Mesenchymal stem cell (in vitro differentiated cells and primary cell): ENCODE measurements at regions not wholly inside any gene's neighbourhood (a gene's known extent, or its start where the extent isn't known, plus 50 kb on each side); places are given as distances from the start of the nearest gene placed in this dataset.

Experiments
- DNase-seq: peaks from one replicate; pipeline ENCODE4 v3.0.0-alpha.2; 2013
- H2AFZ ChIP-seq: one replicate; pipeline ENCODE4 v1.6.1; 2013; ENCODE audit warnings: low read depth, mild to moderate bottlenecking, control low read depth, inconsistent platforms, low read length, moderate library complexity
- H2AK5ac ChIP-seq: 2 replicates; pipeline ENCODE4 v1.6.1; 2013; ENCODE audit warnings: low read length, moderate library complexity, mild to moderate bottlenecking, inconsistent platforms; ENCODE audit not compliant: severe bottlenecking
- H2BK120ac ChIP-seq: one replicate; pipeline ENCODE4 v1.6.1; 2013; ENCODE audit warnings: low read depth, mild to moderate bottlenecking, inconsistent platforms, low read length, moderate library complexity
- H2BK12ac ChIP-seq, 2 experiments: one replicate each; pipeline ENCODE4 v1.6.1; 2013; ENCODE audit warnings: inconsistent platforms in 2 of 2, low read length in 2 of 2, mild to moderate bottlenecking in 2 of 2, moderate library complexity in 2 of 2, control low read depth in 1 of 2
- H2BK15ac ChIP-seq: one replicate; pipeline ENCODE4 v1.6.1; 2013; ENCODE audit warnings: mild to moderate bottlenecking, low read depth, inconsistent platforms; ENCODE audit not compliant: poor library complexity, severe bottlenecking
- H2BK5ac ChIP-seq: 2 replicates; pipeline ENCODE4 v1.6.1; 2013; ENCODE audit warnings: low read depth, mild to moderate bottlenecking, low read length, control low read depth, inconsistent platforms; ENCODE audit not compliant: poor library complexity, severe bottlenecking
- H3K14ac ChIP-seq, 2 experiments: one replicate each; pipeline ENCODE4 v1.6.1; 2013; ENCODE audit warnings: inconsistent platforms in 2 of 2, low read length in 2 of 2, control low read depth in 1 of 2, mild to moderate bottlenecking in 1 of 2, moderate library complexity in 1 of 2
- H3K18ac ChIP-seq, 2 experiments: one replicate each; pipeline ENCODE4 v1.6.1; 2013; ENCODE audit warnings: inconsistent platforms in 2 of 2, low read length in 2 of 2, control low read depth in 1 of 2, low read depth in 1 of 2, mild to moderate bottlenecking in 1 of 2
- H3K23ac ChIP-seq, 2 experiments: one replicate each; pipeline ENCODE4 v1.6.1; 2013; ENCODE audit warnings: inconsistent platforms in 2 of 2, low read length in 2 of 2, mild to moderate bottlenecking in 2 of 2, moderate library complexity in 2 of 2, control low read depth in 1 of 2
- H3K27ac ChIP-seq: 2 replicates; pipeline ENCODE4 v1.5.1; 2013; ENCODE audit warnings: mild to moderate bottlenecking, moderate library complexity, low read length, control low read depth, inconsistent platforms; ENCODE audit not compliant: poor library complexity, severe bottlenecking
- H3K27me3 ChIP-seq, 2 experiments: 2 replicates each; pipeline versions ENCODE4 v1.6.1 to v1.7.0; 2013; ENCODE audit warnings: low read length in 2 of 2, mild to moderate bottlenecking in 2 of 2, moderate library complexity in 2 of 2, control low read depth in 1 of 2, inconsistent platforms in 1 of 2; ENCODE audit not compliant: control insufficient read depth in 1 of 2, insufficient read depth in 1 of 2
- H3K36me3 ChIP-seq, 2 experiments: 2 replicates each; pipeline versions ENCODE4 v1.6.1 to v1.7.0; 2013; ENCODE audit warnings: low read length in 2 of 2, control low read depth in 1 of 2, inconsistent platforms in 1 of 2, low read depth in 1 of 2, mild to moderate bottlenecking in 1 of 2; ENCODE audit not compliant: insufficient read depth in 2 of 2, control insufficient read depth in 1 of 2
- H3K4ac ChIP-seq, 2 experiments: one replicate each; pipeline ENCODE4 v1.6.1; 2013; ENCODE audit warnings: inconsistent platforms in 2 of 2, low read length in 2 of 2, mild to moderate bottlenecking in 2 of 2, moderate library complexity in 2 of 2, control low read depth in 1 of 2, low read depth in 1 of 2
- H3K4me1 ChIP-seq: 2 replicates; pipeline ENCODE4 v1.6.1; 2013; ENCODE audit warnings: low read depth, low read length, control low read depth; ENCODE audit not compliant: control insufficient read depth, insufficient read depth
- H3K4me2 ChIP-seq: 2 replicates; pipeline ENCODE4 v1.6.1; 2013; ENCODE audit warnings: low read length, mild to moderate bottlenecking, inconsistent platforms; ENCODE audit not compliant: poor library complexity, severe bottlenecking
- H3K4me3 ChIP-seq, 2 experiments: 2 replicates each; pipeline versions ENCODE4 v1.5.1 to v1.7.0; 2013; ENCODE audit warnings: low read length in 2 of 2, mild to moderate bottlenecking in 2 of 2, control low read depth in 1 of 2, low read depth in 1 of 2; ENCODE audit not compliant: insufficient read depth in 1 of 2
- H3K79me1 ChIP-seq: replicated peaks from 2 replicates; pipeline ENCODE4 v1.6.1; 2013; ENCODE audit warnings: mild to moderate bottlenecking, control low read depth, low read length, inconsistent platforms; ENCODE audit not compliant: poor library complexity, severe bottlenecking
- H3K9ac ChIP-seq: 2 replicates; pipeline ENCODE4 v1.7.0; 2013; ENCODE audit warnings: mild to moderate bottlenecking, low read length, moderate library complexity
- H3K9me3 ChIP-seq: 2 replicates; pipeline ENCODE4 v1.7.0; 2013; ENCODE audit warnings: mild to moderate bottlenecking, low read length; ENCODE audit not compliant: control insufficient read depth
- H4K8ac ChIP-seq: one replicate; pipeline ENCODE4 v1.6.1; 2013; ENCODE audit warnings: inconsistent platforms, mild to moderate bottlenecking, low read length, moderate library complexity
- H4K91ac ChIP-seq: one replicate; pipeline ENCODE4 v1.6.1; 2013; ENCODE audit warnings: mild to moderate bottlenecking, low read length, inconsistent platforms
- WGBS: methylation state at CpG from one replicate; pipeline ENCODE4 v1.1.7; 2013; ENCODE audit warnings: mixed read lengths; 5-methylcytosine and 5-hydroxymethylcytosine counted together

DNA sequence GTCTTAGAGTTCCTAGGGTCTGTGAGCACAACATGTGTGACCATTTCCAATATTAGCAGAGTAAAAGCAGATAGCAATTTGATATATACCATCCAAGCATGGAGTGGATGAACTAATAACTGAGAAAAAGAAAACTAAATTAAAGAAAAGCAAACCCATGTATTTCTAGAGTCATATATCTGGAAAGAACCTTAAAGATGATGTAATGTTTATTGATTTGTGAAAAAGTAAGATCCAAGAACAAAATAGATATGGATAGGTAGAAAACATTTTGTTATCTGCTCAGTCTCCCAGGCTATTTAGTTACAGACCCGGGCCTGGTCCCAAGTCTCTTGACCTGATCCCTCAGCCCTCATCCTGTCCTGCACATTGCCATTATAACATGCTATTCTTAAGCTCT, 526.8 kb downstream of the EPM2A start:
- no peak overlapping the region for H3K4me3 ChIP-seq
- H3K4me1 ChIP-seq, result no peaks in the 10 kb centered on the region
- no peak overlapping the region for H2AFZ ChIP-seq
- no peak overlapping the region for H3K23ac ChIP-seq
- no peak overlapping the region for H3K4ac ChIP-seq
- no peak overlapping the region for H3K18ac ChIP-seq
- no peak overlapping the region for H2BK12ac ChIP-seq
- no peak overlapping the region for H2AK5ac ChIP-seq
- WGBS, result 100% methylated on average over 1 of the region's 1 CpG
- H2BK120ac ChIP-seq, result no peak overlapping the region
- H2BK15ac ChIP-seq, result no peak overlapping the region
- no peak overlapping the region for H3K9ac ChIP-seq
- H3K9me3 ChIP-seq, result no peaks in the 10 kb centered on the region
- H3K14ac ChIP-seq, result no peak overlapping the region
- no peaks in the 10 kb centered on the region for H3K36me3 ChIP-seq
- H3K4me2 ChIP-seq, result no peak overlapping the region
- no peaks in the 10 kb centered on the region for H3K27me3 ChIP-seq
- no peaks in the 10 kb centered on the region for H3K79me1 ChIP-seq
- no peak overlapping the region for H4K8ac ChIP-seq
- no peak overlapping the region for H4K91ac ChIP-seq
- H3K27ac ChIP-seq, result no peak overlapping the region
- DNase-seq, result no peak
- H2BK5ac ChIP-seq, result no peak overlapping the region

DNA sequence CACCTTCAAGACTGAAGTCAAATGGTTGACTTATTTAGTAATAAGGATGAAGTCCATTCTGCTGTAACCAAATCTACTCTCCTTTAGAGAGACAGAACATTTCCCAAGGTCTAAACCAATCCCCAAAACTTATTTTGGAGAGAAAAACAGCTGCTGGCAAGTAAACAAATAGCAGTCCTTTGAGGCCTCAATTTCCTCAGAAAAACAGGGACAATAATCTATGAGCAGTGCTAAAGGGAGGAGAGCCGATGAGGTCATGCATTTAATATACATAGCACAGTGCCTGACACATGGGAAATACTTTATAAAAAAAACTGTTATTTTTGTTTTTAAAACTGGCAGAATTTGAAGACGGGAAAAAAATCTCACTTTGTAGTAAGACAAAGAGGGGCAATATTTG, 526.0 kb downstream of the EPM2A start:
- H2BK5ac ChIP-seq, result no peak overlapping the region
- H3K4me2 ChIP-seq, result no peak overlapping the region
- no peaks in the 10 kb centered on the region for H3K4me1 ChIP-seq
- no peaks in the 10 kb centered on the region for H3K36me3 ChIP-seq
- no peak overlapping the region for H3K27ac ChIP-seq
- H3K23ac ChIP-seq, result no peak overlapping the region
- H3K4ac ChIP-seq, result no peak overlapping the region
- no peak overlapping the region for H2BK12ac ChIP-seq
- peak overlapping the region; percentile 13 for H3K9ac ChIP-seq
- H2BK15ac ChIP-seq, result no peak overlapping the region
- no peak overlapping the region for H3K14ac ChIP-seq
- WGBS, result 89% methylated on average over 1 of the region's 2 CpGs
- no peak overlapping the region for H3K18ac ChIP-seq
- no peak overlapping the region for H2AK5ac ChIP-seq
- no peak overlapping the region for H3K4me3 ChIP-seq
- H3K9me3 ChIP-seq, result no peaks in the 10 kb centered on the region
- no peak for DNase-seq
- no peak overlapping the region for H4K91ac ChIP-seq
- H3K79me1 ChIP-seq, result no peaks in the 10 kb centered on the region
- H2BK120ac ChIP-seq, result no peak overlapping the region
- H4K8ac ChIP-seq, result no peak overlapping the region
- H3K27me3 ChIP-seq, result no peaks in the 10 kb centered on the region
- H2AFZ ChIP-seq, result no peak overlapping the region

DNA sequence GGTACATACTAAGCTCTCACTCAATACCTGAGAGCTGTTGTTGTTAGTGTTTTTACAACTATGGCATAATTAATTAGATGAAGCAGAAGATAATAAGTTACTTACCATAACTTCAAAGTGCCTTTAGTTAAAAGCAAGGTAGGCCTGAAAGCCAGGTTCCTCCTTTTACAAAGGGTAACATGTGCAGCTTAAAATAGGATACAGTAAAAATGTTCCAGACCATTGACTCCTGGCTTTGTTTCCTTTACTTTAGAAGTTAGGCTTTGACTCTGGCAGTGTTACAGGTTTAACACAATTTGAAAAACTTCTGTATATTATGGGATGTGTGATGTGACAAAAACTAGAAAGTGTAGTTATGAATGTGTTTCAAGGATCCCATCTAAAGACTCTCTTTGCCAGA, 522.5 kb downstream of the EPM2A start:
- Histone ChIP-seq H2BK12ac (no peak overlapping the region), H3K4me2 (no peak overlapping the region), H3K4ac (no peak overlapping the region), H3K4me1 (no peaks in the 10 kb centered on the region), H4K91ac (no peak overlapping the region), H3K79me1 (no peaks in the 10 kb centered on the region), H3K36me3 (no peaks in the 10 kb centered on the region), H2AFZ (no peak overlapping the region), H3K18ac (no peak overlapping the region), H4K8ac (no peak overlapping the region), H2AK5ac (no peak overlapping the region), H2BK15ac (no peak overlapping the region), H3K27me3 (no peaks in the 10 kb centered on the region), H3K9me3 (no peaks in the 10 kb centered on the region), H2BK120ac (no peak overlapping the region), H3K9ac (no peak overlapping the region), H3K23ac (no peak overlapping the region), H2BK5ac (no peak overlapping the region), H3K27ac (no peak overlapping the region), H3K14ac (no peak overlapping the region), H3K4me3 (no peak overlapping the region)
- no peak for DNase-seq

DNA sequence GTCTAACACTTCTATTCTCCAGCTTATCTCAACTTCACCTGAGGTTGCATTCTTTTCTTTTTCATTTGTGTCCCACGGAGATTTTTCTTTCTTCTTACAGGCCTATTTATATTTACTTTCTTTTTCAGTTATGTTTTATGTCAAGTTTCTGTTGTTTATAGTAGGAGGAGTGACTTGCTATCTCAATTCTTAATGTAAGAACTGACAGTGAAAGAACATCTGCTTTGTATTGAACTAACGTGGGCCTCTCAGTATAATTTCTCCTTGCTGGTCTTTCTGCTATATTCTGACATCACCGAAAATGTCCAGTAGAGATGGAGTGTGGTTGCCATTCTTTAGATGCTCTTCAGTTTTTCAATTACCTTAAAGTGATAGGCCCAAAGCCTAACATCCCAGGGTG, 521.7 kb downstream of the EPM2A start:
- Histone ChIP-seq H3K9me3 (no peaks in the 10 kb centered on the region), H3K4me1 (no peaks in the 10 kb centered on the region), H3K36me3 (no peaks in the 10 kb centered on the region), H3K23ac (no peak overlapping the region), H4K91ac (no peak overlapping the region), H2BK120ac (no peak overlapping the region), H3K27ac (no peak overlapping the region), H3K27me3 (no peaks in the 10 kb centered on the region), H3K4me3 (no peak overlapping the region), H3K18ac (no peak overlapping the region), H2AFZ (no peak overlapping the region), H2BK15ac (no peak overlapping the region), H2AK5ac (no peak overlapping the region), H3K14ac (no peak overlapping the region), H2BK12ac (no peak overlapping the region), H3K79me1 (no peaks in the 10 kb centered on the region), H3K4ac (no peak overlapping the region), H4K8ac (no peak overlapping the region), H3K4me2 (no peak overlapping the region), H2BK5ac (no peak overlapping the region), H3K9ac (no peak overlapping the region)
- WGBS, result 94% methylated on average over 2 of the region's 3 CpGs
- DNase-seq, result no peak
